ENCODE measurements at regions not wholly inside any gene's neighbourhood (a gene's known extent, or its start where the extent isn't known, plus 50 kb on each side); places are given as distances from the start of the nearest gene placed in this dataset.
A peak's percentile ranks its signal among the peaks of the same experiment; 100 is the strongest.

DNA sequence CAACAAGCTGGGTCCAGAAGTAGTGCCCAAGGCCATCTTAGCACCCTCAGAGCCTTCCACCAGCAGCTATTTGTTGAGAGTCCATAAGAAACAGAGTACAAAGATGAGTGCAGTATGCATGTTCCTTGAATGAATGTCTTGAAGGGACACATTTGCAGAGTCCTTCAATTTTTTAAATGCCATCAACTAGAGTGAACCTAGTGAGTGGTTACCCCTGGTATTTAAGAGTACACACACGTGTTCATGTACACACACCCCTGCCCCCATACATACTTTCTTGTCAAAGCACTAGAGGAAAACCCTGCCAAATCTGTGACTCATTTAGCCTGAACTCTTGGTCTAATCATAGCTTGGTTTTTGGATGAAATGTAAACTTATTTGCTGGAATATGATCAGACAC, 84.5 kb upstream of the GALNT15 start:
- Mint-ChIP-seq H3K4me3 (no peak overlapping the region), H3K4me1 (no peaks in the 10 kb centered on the region), H3K27me3 (peaks cover 0 to 14% (median 4%) of the 10 kb centered on the region in 3 donors), H3K27ac (no peak overlapping the region), H3K9me3 (peaks cover 0 to 5% (median 0%) of the 10 kb centered on the region in 7 donors), H3K36me3 (no peaks in the 10 kb centered on the region)
- ATAC-seq (ENCODE audit: low read depth in 2 of 2) (no peak), DNase-seq (no peak)

DNA sequence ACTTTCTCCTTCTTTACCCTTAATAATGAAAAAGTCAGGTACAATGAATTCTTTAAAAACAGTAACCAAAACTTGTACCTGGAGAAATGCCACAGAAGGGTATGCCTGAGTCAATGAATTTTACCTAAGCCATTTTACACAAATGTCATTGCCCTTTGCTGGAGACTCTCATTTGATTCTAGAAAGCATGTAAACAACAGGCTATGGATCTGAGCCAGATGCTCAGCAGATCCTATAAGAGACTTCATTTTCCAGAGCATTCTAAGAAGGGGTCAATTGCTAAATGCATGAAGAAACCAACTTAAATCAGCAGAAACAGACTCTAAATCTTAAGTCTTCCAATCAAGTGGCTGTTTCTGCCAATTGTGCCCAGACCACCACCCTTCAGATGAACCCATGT, 83.8 kb upstream of the GALNT15 start:
- no peak for ATAC-seq (ENCODE audit: low read depth in 2 of 2)
- Mint-ChIP-seq H3K27me3 (peaks cover 0 to 14% (median 4%) of the 10 kb centered on the region in 3 donors), H3K9me3 (no peaks in the 10 kb centered on the region), H3K27ac (no peak overlapping the region), H3K4me3 (no peak overlapping the region), H3K36me3 (no peaks in the 10 kb centered on the region), H3K4me1 (no peaks in the 10 kb centered on the region)
- no peak for DNase-seq

DNA sequence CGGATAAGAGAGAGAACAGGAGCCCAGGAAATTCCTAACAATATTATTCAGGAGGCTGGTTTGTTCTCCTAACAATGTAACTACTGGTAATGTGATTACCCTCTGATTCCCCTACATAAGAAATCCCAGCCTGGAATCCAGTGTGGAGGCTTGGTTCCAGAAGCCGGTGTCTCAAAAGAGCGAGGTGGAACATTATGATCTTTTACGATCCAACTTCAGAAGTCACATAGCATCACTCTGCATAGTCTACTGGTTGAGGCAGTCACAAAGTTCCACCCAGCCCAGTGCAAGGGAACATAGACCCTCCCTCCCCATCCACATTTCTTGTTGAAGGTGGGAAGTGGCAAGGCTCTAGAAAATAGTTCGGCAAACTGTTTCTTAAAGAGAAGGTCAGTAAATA, 81.6 kb upstream of the GALNT15 start:
- DNase-seq: no peak
- Mint-ChIP-seq H3K27ac (no peak overlapping the region), H3K36me3 (no peaks in the 10 kb centered on the region), H3K9me3 (no peaks in the 10 kb centered on the region), H3K4me3 (no peak overlapping the region), H3K4me1 (no peaks in the 10 kb centered on the region), H3K27me3 (peaks cover 0 to 14% (median 4%) of the 10 kb centered on the region in 3 donors)
- no peak for ATAC-seq (ENCODE audit: low read depth in 2 of 2)

DNA sequence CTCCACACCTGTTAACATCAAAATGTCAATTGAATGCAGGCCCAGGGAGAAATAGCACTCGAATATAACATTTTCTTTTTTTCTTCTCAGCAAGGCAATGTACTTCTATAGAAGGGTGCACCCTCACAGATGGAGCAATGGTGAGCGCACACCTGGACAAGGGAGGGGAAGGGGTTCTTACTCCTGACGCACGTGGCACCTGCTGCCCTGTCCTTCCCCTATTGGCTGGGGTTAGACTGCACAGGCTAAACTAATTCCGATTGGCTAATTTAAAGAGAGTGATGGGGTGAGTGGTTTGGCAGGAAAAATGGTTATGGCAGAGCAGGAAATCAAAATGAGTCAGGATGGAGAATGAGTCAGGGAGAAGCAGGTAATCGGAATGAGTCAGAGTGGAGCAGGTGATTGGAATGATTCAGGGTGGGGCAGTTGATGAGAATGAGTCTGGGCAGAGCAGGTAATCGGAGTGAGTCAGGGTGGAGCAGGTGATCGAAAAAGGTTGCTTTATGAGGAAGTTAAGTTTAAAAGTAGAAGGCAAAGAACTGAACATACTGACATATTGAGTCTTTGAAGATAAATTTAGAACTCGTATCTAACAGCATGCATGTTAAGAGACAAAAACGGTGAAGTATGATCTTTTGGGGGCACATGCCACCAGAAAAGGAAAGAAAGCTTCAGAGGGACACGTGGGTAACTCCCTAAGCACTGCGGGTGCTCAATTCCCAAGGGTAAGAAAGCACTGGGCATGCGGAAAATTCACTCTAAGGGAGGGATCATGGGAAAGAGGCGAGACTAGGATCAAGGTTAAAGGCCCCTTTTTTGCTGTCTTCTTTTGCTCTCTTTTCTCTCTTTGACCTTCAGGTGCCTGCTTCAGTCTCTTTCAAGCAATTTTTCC, 72.9 kb upstream of the GALNT15 start:
- peaks cover 0 to 16% (median 3%) of the 10 kb centered on the region in 3 donors for H3K27me3 Mint-ChIP-seq
- H3K9me3 Mint-ChIP-seq: peaks cover 0 to 7% (median under 1%) of the 10 kb centered on the region in 7 donors
- no peaks in the 10 kb centered on the region for H3K4me1 Mint-ChIP-seq
- peak overlapping the region in 1 of 8 donors; percentile 48 for H3K4me3 Mint-ChIP-seq
- H3K36me3 Mint-ChIP-seq: no peaks in the 10 kb centered on the region
- DNase-seq (no peak), ATAC-seq (ENCODE audit: low read depth in 2 of 2) (no peak)
- peak overlapping the region in 2 of 6 donors; percentile 4 to 33 for H3K27ac Mint-ChIP-seq

DNA sequence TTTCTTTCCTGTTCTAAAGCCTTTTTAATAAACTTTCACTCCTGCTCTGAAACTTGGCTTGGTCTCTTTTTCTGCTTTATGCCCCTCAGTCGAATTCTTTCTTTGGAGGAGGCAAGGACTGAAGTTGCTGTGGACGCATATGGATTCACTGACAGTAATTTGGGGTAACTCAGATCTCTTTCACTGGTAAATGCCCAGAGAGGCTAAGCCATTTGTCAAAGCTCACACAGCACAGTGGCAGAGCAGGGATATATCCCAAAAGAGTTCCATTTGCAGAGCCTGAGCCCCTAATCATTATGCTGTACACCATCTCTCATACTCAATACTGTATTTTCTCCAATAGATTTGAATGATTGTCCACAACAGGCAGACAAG, 72.3 kb upstream of the GALNT15 start:
- ATAC-seq (ENCODE audit: low read depth in 2 of 2): no peak
- DNase-seq: no peak
- Mint-ChIP-seq H3K36me3 (peaks cover under 1 to 2% of the 10 kb centered on the region in 2 donors), H3K27ac (no peak overlapping the region), H3K9me3 (peaks cover 0 to 8% (median 5%) of the 10 kb centered on the region in 7 donors), H3K4me1 (no peaks in the 10 kb centered on the region), H3K4me3 (no peak overlapping the region), H3K27me3 (peaks cover 0 to 16% (median 3%) of the 10 kb centered on the region in 3 donors)

DNA sequence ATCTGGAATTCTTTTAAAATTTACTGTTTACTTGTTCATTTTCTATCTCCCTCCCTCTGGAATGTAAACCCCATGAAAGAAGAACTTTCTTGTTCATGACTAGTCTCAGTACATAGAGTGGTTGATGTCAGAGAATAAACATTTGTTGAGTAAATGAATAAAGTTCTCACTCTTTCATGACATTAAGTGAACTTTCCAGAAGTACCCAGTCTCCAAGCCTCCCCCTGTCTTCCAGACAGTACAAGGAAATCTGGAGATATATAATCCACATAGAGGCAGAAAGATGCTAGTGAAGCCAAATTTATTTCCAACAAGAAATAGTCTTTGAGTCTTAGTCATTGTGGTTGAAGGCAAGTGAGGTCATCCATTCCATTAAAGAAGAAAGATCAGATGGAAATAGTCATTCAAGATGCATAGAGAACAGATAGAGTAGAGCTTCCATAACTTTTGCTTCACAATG, 71.5 kb upstream of the GALNT15 start:
- Mint-ChIP-seq H3K9me3 (peaks cover 2 to 15% (median 10%) of the 10 kb centered on the region in 7 donors), H3K36me3 (peaks cover 7 to 10% of the 10 kb centered on the region in 2 donors), H3K4me1 (no peaks in the 10 kb centered on the region), H3K4me3 (no peak overlapping the region), H3K27ac (no peak overlapping the region), H3K27me3 (peaks cover 6 to 16% (median 8%) of the 10 kb centered on the region in 3 donors)
- DNase-seq (no peak), ATAC-seq (ENCODE audit: low read depth in 2 of 2) (no peak)

DNA sequence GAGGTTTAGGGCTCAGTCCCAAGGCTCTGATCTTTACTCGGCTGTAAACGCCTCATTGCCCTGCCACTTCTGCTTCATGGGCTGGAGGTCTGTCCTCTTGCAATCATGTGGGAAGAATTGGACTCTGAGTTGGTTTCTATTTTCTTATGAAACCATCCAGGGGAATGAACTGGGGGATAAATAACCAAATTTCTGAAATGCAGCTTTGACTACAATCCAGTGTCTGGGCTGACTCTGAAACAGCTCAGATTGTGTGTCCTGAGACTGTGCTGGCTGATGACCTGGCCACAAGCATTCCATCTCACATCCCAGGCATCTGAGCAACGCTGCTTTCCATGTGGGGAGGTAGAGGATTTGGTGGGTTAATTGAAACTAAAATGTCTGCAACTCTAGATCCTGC, 71.0 kb upstream of the GALNT15 start:
- no peak for ATAC-seq (ENCODE audit: low read depth in 2 of 2)
- H3K27me3 Mint-ChIP-seq: peaks cover 6 to 16% (median 8%) of the 10 kb centered on the region in 3 donors

DNA sequence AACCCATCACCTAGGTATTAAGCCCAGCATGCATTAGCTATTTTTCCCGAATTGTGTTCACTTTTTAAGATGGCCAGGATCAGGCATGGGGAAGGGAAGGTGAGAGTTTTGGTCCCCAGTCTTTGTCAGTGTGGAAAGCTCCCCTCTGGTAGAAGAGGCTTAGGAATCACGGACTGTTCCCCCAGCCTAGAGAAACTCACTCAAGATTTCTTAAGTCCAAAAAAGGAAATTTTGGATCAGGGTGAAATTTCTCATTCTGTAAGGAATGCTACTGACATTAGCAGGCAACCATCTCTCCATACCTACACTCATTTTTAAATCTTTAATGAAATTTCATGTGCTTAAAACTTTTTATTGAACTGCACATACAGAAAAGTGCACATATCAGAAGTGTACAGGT, 70.3 kb upstream of the GALNT15 start:
- no peak for ATAC-seq (ENCODE audit: low read depth in 2 of 2)
- no peaks in the 10 kb centered on the region for H3K4me1 Mint-ChIP-seq
- no peak overlapping the region for H3K27ac Mint-ChIP-seq
- H3K4me3 Mint-ChIP-seq: no peak overlapping the region
- H3K36me3 Mint-ChIP-seq: peaks cover 7 to 10% of the 10 kb centered on the region in 2 donors
- peaks cover 6 to 16% (median 8%) of the 10 kb centered on the region in 3 donors for H3K27me3 Mint-ChIP-seq
- peaks cover 3 to 15% (median 10%) of the 10 kb centered on the region in 7 donors for H3K9me3 Mint-ChIP-seq
- DNase-seq: no peak

More for the DNA sequence above, 71.0 kb upstream of the GALNT15 start:
- H3K36me3 Mint-ChIP-seq: peaks cover 7 to 10% of the 10 kb centered on the region in 2 donors
- no peak overlapping the region for H3K4me3 Mint-ChIP-seq
- peaks cover 2 to 15% (median 10%) of the 10 kb centered on the region in 7 donors for H3K9me3 Mint-ChIP-seq
- no peak for DNase-seq
- H3K4me1 Mint-ChIP-seq: no peaks in the 10 kb centered on the region
- H3K27ac Mint-ChIP-seq: no peak overlapping the region

DNA sequence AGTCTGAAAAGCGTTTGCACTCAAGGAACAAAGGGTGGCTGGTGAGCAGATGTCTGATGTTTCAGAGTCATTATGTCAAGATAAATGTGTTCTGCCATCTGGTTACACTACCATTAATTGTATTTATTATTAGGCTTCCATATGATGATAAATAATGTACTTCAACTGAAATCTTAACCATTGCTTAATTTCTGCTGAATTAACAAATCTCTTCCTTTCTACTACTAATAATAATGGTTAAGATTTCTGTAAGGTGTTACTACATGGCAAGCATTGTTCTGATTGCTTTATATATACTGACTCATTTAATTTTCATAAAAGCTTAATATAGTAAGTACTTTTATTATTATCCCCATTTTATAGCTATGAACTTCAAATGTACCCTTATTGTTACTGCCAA, 68.4 kb upstream of the GALNT15 start:
- H3K27me3 Mint-ChIP-seq: peaks cover 6 to 16% (median 8%) of the 10 kb centered on the region in 3 donors
- H3K27ac Mint-ChIP-seq: no peak overlapping the region
- H3K4me1 Mint-ChIP-seq: no peaks in the 10 kb centered on the region
- H3K4me3 Mint-ChIP-seq: no peak overlapping the region
- DNase-seq: no peak
- peaks cover 5 to 22% (median 10%) of the 10 kb centered on the region in 7 donors for H3K9me3 Mint-ChIP-seq
- ATAC-seq (ENCODE audit: low read depth in 2 of 2): no peak
- H3K36me3 Mint-ChIP-seq: peaks cover 7 to 10% of the 10 kb centered on the region in 2 donors

DNA sequence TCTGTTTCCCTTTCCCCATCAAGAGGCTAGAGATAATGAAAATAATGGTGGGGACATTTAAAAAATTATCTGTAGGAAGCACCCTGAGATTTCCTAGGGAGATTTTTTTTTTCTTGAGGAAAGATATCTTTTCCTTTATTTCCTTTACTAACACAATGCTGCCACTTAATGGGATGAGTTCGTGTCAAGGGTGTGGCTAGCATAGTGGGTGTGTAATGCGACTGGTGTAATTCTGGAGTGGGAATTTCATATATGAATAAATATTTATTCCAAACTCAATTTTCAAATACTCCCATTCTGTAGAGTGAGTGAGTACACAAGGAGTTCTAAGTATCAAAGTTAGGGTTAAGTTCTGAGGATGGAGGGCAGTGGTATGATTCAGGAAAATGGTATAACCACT, 66.1 kb upstream of the GALNT15 start:
- ATAC-seq (ENCODE audit: low read depth in 2 of 2): no peak
- peaks cover 10 to 12% of the 10 kb centered on the region in 2 donors for H3K36me3 Mint-ChIP-seq
- no peaks in the 10 kb centered on the region for H3K4me1 Mint-ChIP-seq
- H3K27ac Mint-ChIP-seq: no peak overlapping the region
- DNase-seq: no peak
- peaks cover 8 to 31% (median 12%) of the 10 kb centered on the region in 7 donors for H3K9me3 Mint-ChIP-seq
- H3K27me3 Mint-ChIP-seq: peaks cover 6 to 8% (median 8%) of the 10 kb centered on the region in 3 donors
- H3K4me3 Mint-ChIP-seq: no peak overlapping the region

DNA sequence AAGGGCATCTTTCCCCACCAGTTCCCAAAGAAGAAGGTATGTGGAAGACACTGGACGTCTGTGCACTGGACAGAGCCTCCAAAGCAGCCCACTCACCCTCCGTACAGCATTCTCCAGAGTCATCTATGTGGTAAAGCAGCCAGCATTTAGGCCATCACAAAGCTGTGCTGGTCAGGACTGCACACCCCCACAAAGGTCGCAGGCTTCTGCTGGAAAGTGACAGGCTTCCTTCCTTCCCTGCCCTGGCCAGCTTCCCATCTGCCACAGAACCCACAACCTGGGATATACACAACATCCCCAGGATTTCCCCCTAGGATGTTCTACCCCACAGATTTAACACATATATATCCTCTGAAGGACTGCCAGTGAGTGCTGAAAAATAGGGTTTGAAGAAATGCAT, 64.6 kb upstream of the GALNT15 start:
- peaks cover 10 to 12% of the 10 kb centered on the region in 2 donors for H3K36me3 Mint-ChIP-seq

DNA sequence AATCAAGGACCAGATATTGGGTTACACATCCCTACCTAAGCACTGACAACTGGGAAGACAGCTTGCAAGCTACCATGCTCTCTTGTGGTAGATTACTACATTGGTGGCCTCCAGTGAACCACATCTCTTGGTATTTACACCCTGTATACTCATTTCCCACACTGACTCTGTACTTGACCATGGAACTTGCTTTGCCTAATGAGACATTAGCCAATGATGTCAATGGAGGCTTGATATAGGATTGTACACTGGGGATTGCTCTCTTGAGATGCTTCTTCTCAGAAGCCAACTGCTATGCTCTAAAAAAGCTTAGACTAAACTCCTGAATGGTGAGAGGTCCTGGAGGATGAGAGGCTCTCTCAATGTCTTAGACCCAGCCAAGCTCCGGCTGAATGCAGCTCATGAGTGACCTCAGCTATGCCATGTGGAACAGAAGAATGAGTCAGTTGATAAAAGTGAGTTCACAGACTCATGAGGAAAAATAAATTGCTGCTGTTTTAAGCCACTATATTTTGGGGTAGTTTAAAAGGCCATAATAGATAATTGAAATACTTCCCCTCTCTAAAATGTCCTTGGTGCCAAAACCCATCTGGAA, 61.5 kb upstream of the GALNT15 start:
- Mint-ChIP-seq H3K4me3 (no peak overlapping the region), H3K36me3 (peaks cover 0 to 5% of the 10 kb centered on the region in 2 donors)

More for the DNA sequence above, 64.6 kb upstream of the GALNT15 start:
- DNase-seq: no peak
- Mint-ChIP-seq H3K9me3 (peaks cover 8 to 31% (median 12%) of the 10 kb centered on the region in 7 donors), H3K27me3 (peaks cover 5 to 6% (median 5%) of the 10 kb centered on the region in 3 donors), H3K4me3 (no peak overlapping the region), H3K4me1 (no peaks in the 10 kb centered on the region), H3K27ac (no peak overlapping the region)
- no peak for ATAC-seq (ENCODE audit: low read depth in 2 of 2)

DNA sequence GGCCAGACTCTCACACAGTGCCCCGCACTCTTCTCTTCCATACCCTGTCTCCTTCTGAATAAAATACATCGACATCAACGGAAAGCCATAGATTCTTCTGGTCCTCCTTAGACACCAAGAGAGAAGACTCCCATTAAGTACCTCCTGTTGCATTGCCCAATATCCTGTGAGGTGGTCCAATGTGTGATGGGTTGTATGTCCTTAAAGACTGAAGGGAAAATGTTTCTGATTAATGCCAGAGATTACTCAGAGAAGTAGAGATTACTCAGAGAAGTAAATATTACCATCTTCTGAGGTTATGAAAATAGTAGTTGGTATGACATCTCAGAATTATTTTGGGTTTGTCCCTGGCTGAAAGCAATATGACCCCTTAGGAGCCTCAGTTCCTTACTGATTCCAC, 60.8 kb upstream of the GALNT15 start:
- ATAC-seq (ENCODE audit: low read depth in 2 of 2) (no peak), DNase-seq (no peak)
- H3K36me3 Mint-ChIP-seq: peaks cover 0 to 5% of the 10 kb centered on the region in 2 donors
- no peaks in the 10 kb centered on the region for H3K27me3 Mint-ChIP-seq
- H3K4me1 Mint-ChIP-seq: no peaks in the 10 kb centered on the region
- no peak overlapping the region for H3K27ac Mint-ChIP-seq
- peaks cover 0 to 16% (median 5%) of the 10 kb centered on the region in 7 donors for H3K9me3 Mint-ChIP-seq
- no peak overlapping the region for H3K4me3 Mint-ChIP-seq

More for the DNA sequence above, 61.5 kb upstream of the GALNT15 start:
- Mint-ChIP-seq H3K27me3 (no peaks in the 10 kb centered on the region), H3K9me3 (peaks cover 0 to 16% (median 5%) of the 10 kb centered on the region in 7 donors), H3K27ac (no peak overlapping the region), H3K4me1 (no peaks in the 10 kb centered on the region)
- ATAC-seq (ENCODE audit: low read depth in 2 of 2): no peak
- DNase-seq: no peak
